GM04504 (cell line): ENCODE measurements at regions not wholly inside any gene's neighbourhood (a gene's known extent, or its start where the extent isn't known, plus 50 kb on each side); places are given as distances from the start of the nearest gene placed in this dataset.

Experiments used
- DNase-seq: peaks from one replicate; pipeline ENCODE4 v3.0.0-alpha.2; 2012; ENCODE audit warnings: low read depth

- no peak for DNase-seq
Observed at GRCh38 chr2:45275242-45275805, 266.1 kb upstream of the SIX2 start.

GRCh38 chr2:45274250-45274926 is 265.1 kb upstream of the SIX2 start:
- DNase-seq = no peak

- DNase-seq = no peak
Observed at GRCh38 chr2:45273412-45274249, 264.4 kb upstream of the SIX2 start.

GRCh38 chr2:45272549-45273265 is 263.5 kb upstream of the SIX2 start:
- DNase-seq = no peak

GRCh38 chr2:45269149-45269793 is 260.0 kb upstream of the SIX2 start:
- DNase-seq = no peak

GRCh38 chr2:45268631-45269030 is 259.4 kb upstream of the SIX2 start:
- no peak for DNase-seq

- no peak for DNase-seq
Observed at GRCh38 chr2:45267062-45267792, 258.0 kb upstream of the SIX2 start.

- DNase-seq = no peak
Observed at GRCh38 chr2:45265336-45265735, 256.1 kb upstream of the SIX2 start.

GRCh38 chr2:45264227-45265225 is 255.3 kb upstream of the SIX2 start:
- DNase-seq = no peak

GRCh38 chr2:45263147-45263546 is 253.9 kb upstream of the SIX2 start:
- DNase-seq = no peak

GRCh38 chr2:45261746-45262145 is 252.5 kb upstream of the SIX2 start:
- DNase-seq = no peak

GRCh38 chr2:45260946-45261345 is 251.7 kb upstream of the SIX2 start:
- DNase-seq = no peak

GRCh38 chr2:45259547-45260160 is 250.4 kb upstream of the SIX2 start:
- DNase-seq = no peak

- DNase-seq = no peak
Observed at GRCh38 chr2:45259138-45259537, 249.9 kb upstream of the SIX2 start.

GRCh38 chr2:45258311-45258710 is 249.1 kb upstream of the SIX2 start:
- no peak for DNase-seq

- DNase-seq = no peak
Observed at GRCh38 chr2:45257820-45258219, 248.6 kb upstream of the SIX2 start.

- no peak for DNase-seq
Observed at GRCh38 chr2:45256867-45257641, 247.8 kb upstream of the SIX2 start.

GRCh38 chr2:45256173-45256866 is 247.1 kb upstream of the SIX2 start:
- DNase-seq = no peak
